GM21447 (cell line): ENCODE measurements at regions not wholly inside any gene's neighbourhood (a gene's known extent, or its start where the extent isn't known, plus 50 kb on each side); places are given as distances from the start of the nearest gene placed in this dataset.

Source experiments
- ATAC-seq: cut with Tn5 transposase; IDR thresholded peaks from one replicate; pipeline ENCODE4 v1.9.1; 2021; ENCODE audit not compliant: unreplicated experiment

- no peak for ATAC-seq
Measured at GRCh38 chr2:156837635-156838370, 401.6 kb downstream of the GPD2 start.

- ATAC-seq: no peak
Measured at GRCh38 chr2:156841321-156841720, 405.1 kb downstream of the GPD2 start.

- no peak for ATAC-seq
Measured at GRCh38 chr2:156845806-156846558, 409.8 kb downstream of the GPD2 start.

GRCh38 chr2:156852210-156852609, 405.3 kb upstream of the GALNT5 start:
- ATAC-seq: no peak

GRCh38 chr2:156852681-156853080, 404.8 kb upstream of the GALNT5 start:
- no peak for ATAC-seq

- no peak for ATAC-seq
Measured at GRCh38 chr2:156864325-156864724, 393.2 kb upstream of the GALNT5 start.

GRCh38 chr2:156864753-156865152, 392.8 kb upstream of the GALNT5 start:
- no peak for ATAC-seq

GRCh38 chr2:156867201-156867600, 390.3 kb upstream of the GALNT5 start:
- no peak for ATAC-seq

- no peak for ATAC-seq
Measured at GRCh38 chr2:156874707-156875106, 382.8 kb upstream of the GALNT5 start.

GRCh38 chr2:156883804-156884203, 373.7 kb upstream of the GALNT5 start:
- ATAC-seq: no peak

- no peak for ATAC-seq
Measured at GRCh38 chr2:156884216-156884615, 373.3 kb upstream of the GALNT5 start.

- no peak for ATAC-seq
Measured at GRCh38 chr2:156890529-156891148, 366.9 kb upstream of the GALNT5 start.

GRCh38 chr2:156891609-156892008, 365.9 kb upstream of the GALNT5 start:
- no peak for ATAC-seq

GRCh38 chr2:156892467-156893281, 364.8 kb upstream of the GALNT5 start:
- peak; percentile 40 for ATAC-seq

GRCh38 chr2:156896294-156896693, 361.2 kb upstream of the GALNT5 start:
- ATAC-seq: peak; percentile 96

- no peak for ATAC-seq
Measured at GRCh38 chr2:156897548-156897947, 360.0 kb upstream of the GALNT5 start.

GRCh38 chr2:156901373-156902031, 356.0 kb upstream of the GALNT5 start:
- ATAC-seq: no peak

GRCh38 chr2:156903335-156903734, 354.2 kb upstream of the GALNT5 start:
- no peak for ATAC-seq

- peak; percentile 63 for ATAC-seq
Measured at GRCh38 chr2:156907806-156908205, 349.7 kb upstream of the GALNT5 start.

GRCh38 chr2:156908825-156909224, 348.7 kb upstream of the GALNT5 start:
- peak; percentile 78 for ATAC-seq

GRCh38 chr2:156909983-156910382, 347.5 kb upstream of the GALNT5 start:
- no peak for ATAC-seq
